ENCODE measurements at regions not wholly inside any gene's neighbourhood (a gene's known extent, or its start where the extent isn't known, plus 50 kb on each side); places are given as distances from the start of the nearest gene placed in this dataset.

GRCh38 chr20:24165301-24166122 lies 176.9 kb upstream of the GGTLC1 start:
- DNase-seq, result no peak

- peak; percentile 45 to 47 for DNase-seq
These were observed 175.8 kb upstream of the GGTLC1 start for GRCh38 chr20:24164360-24164759.

- no peak for DNase-seq
These were observed 174.9 kb upstream of the GGTLC1 start for GRCh38 chr20:24163506-24163905.

GRCh38 chr20:24160563-24161281 lies 172.1 kb upstream of the GGTLC1 start:
- peak; percentile 12 to 27 for DNase-seq

DNA sequence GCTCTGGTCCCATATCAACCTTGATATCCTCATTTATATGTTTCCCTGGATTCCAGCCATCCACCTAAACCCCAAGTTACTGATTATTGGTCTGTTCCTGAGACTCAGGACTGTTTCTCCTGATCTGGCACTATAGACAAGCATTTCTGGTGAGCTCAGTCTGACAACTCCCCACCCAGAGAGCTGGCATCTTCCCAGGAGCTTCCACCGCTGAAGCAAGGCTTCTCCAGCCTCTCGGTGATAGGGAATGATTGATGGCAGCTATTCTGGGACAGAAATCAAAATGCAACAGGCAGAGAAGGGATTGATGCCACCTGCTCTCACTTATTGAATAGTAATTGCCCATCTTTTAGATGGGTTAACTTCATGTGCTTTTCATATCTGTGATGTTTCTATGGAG lies 169.7 kb upstream of the GGTLC1 start:
- no peak for DNase-seq

DNA sequence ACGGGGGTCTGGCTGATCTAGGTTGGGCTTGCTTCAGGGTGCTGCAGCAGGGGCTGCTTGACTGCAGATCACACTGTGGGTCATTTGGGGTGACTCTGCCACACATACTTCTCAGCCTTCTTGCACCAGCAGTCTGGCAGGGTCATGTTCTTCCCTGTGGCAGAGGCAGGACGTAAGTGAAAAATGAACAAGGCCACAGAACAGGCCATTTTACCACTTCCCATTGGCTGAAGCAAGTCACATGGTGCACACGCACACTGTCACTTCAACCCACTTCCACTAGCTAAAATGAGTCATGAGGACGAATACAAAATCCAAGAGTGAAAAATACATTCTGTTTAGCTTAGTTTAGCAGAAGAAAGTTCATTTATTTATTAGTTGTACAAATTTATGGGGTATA lies 168.6 kb upstream of the GGTLC1 start:
- no peak for DNase-seq

GRCh38 chr20:24153101-24154040 lies 164.8 kb upstream of the GGTLC1 start:
- DNase-seq, result no peak

DNA sequence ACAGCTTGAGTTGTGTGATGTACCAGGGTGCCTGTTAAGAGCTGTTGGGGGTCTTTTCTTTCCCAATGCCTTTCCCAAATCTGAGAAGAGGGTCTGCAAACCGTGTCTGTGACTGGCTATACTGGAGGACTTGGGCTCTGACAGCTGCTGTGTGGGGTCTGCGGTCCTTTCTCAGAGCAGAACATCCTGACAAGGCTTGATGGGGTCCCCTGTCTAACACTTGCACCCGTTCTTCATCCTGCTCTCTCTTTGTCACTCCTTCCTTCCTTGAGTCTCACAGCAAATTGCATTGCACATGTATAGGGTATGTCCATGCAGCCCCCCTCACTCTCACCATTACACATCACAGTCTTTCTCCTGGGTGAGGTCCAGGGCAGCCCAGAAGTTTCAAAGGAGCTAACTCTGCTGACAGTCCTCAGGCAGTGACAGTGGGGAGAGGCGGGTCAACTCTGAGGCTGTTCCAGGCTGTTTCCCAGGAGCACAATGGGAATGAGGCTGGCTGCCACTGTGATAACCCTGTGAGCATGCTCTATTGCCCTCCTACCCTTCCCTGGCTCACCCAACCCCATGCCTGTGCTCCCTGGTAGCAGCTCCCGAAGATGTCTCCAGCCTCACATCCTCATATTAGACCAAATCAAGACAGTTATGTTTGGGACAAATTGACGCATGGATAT lies 163.2 kb upstream of the GGTLC1 start:
- no peak for DNase-seq

DNA sequence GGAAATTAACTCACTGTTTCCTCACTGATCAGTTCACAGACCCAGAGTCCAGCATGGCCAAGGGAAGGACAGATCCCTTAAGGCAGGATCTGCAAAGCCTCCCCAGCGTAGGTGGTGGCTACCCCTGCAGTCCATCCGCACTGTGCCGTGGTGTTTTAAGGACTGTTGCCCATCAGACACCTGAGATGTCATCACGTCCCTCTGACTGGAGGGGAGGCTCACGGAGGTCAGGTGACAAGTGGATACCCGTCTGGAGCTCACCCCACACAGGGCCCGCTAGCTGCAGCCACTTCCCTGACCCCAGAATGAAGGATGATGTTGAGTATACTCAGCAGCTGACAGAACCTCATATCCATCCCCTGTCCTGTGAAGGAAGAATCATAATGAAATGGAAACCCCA lies 161.8 kb upstream of the GGTLC1 start:
- DNase-seq, result no peak

- no peak for DNase-seq
These were observed 161.3 kb upstream of the GGTLC1 start for GRCh38 chr20:24149881-24150307.

- no peak for DNase-seq
These were observed 160.6 kb upstream of the GGTLC1 start for GRCh38 chr20:24149175-24149574.

DNA sequence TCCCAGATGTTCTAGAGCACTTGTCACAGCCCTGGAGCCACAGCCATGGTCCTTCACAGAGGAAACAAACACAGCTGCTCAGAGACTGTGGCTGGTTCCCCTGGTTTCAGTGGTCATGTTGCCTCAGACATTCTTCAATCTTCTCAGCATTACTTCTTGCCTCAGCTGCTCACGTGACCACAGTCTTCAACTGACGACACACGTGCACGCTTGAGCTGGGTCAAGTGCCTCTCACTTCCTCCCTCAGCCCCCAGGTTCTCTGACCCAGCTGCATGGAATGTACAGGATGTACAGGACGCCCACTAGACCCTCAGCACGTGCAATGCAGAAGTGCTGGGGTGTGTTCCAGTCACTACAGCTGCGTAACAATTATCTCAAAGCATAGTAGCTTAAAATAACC lies 159.8 kb upstream of the GGTLC1 start:
- no peak for DNase-seq

- no peak for DNase-seq
These were observed 159.4 kb upstream of the GGTLC1 start for GRCh38 chr20:24147961-24148360.

DNA sequence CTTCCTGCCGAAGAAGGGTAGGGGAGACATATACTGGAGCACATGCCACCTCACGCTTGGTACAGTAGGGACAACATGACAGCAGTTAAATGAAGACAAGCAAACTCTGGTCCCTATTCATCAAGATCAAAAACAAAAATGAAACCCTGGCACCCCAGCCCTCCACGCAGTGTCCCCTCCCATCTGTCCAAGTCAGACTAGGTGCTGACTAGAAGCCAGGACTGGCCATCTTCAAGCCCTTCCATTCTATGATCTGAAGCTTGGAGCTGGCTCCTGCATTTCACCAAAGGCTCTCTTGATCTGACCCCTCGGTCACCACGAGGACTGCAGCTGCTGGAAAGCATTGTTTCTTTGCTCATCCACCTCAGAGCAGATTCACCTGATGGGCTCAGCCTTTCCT lies 158.9 kb upstream of the GGTLC1 start:
- DNase-seq, result no peak

DNA sequence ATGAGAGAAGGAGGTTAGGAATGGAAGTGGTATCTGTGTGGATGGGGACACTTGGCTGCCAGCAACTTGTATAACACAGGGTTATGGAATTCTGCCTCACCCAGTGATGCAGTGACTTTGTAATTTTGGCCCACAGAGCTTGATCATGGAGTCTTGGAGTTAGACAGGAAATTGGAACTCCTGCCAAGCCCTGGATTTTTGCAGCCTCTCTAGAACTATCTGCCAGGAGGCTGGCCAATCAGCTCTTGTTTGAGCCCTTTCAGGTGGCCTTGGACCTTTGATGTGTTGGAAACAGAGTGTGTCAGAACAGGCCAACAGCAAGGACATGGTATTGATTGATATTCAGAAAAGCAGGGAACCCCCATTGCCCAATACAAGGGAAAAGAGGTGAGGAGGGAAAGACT lies 157.7 kb upstream of the GGTLC1 start:
- DNase-seq, result no peak

GRCh38 chr20:24144371-24144770 lies 155.8 kb upstream of the GGTLC1 start:
- no peak for DNase-seq

- DNase-seq, result no peak
These were observed 152.5 kb upstream of the GGTLC1 start for GRCh38 chr20:24141111-24141510.

DNA sequence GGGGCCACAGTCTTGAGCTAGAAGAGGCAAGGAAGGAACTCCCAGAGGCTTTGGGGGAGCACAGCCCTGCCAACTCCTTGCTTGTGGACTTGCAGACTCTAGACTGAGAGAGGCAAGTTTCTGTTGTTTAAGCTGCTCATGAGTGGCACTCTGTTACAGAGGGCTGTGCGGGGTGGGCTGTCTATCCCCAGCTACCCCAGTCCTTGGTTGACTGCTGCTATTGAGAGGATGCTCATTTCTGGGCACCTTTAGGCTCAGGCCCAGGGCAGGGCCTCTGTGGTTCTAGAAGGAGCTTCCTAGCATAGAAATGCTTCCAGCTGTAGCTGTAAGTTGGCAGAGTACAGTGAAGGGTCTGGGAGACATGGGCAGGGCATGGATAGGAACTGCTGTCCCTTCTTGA lies 151.3 kb upstream of the GGTLC1 start:
- no peak for DNase-seq

DNA sequence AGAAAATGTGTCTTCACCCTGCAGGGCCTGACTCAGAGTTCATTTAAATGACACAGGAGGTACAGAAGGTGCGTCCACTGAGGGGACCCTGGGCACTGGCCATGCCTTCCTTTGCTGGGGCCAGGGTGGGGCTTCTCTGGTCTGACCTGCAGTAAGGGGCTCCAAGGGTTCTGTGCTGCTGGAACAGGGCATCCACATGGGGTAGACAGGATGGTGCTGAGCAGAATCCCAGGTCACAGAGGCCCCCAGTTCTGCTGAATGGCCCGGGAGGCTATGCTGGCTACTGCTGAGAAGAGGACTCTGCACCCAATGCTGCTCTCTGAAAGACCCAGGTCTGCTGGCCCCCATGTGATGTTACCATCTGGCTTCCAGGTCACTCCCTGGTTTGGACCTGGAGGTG lies 150.4 kb upstream of the GGTLC1 start:
- DNase-seq, result no peak

- no peak for DNase-seq
These were observed 149.7 kb upstream of the GGTLC1 start for GRCh38 chr20:24138196-24138857.

DNA sequence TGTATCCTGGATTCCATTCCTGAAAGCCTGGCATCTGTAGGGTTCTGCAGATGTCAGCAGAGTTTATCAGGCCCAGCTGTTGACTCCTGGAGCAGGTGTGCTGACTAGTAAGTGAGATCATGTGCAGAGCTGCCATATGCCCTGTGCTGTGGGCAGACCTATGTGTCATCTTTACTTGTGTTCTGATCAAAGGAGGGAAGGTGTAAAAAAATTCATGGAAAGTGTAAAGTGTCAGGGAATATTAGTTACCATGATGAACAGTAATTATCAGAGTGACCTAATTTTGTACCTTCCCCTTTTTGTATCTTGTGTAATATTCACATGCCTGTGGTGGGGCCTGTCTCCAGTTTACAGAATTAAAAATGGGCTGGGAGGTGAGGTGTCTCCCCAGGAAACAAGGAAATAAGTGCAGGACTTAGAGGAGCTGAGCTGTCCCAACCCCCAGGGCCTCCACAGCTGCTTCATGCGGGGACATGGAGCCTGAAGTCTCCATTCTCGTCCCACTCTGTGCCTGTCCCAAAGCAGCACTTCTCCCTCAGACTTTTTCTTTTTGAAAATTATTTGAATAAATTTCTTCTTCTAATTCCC lies 148.2 kb upstream of the GGTLC1 start:
- DNase-seq, result no peak

- no peak for DNase-seq
These were observed 147.2 kb upstream of the GGTLC1 start for GRCh38 chr20:24135781-24136180.
